GM12873 (cell line): ENCODE measurements at regions not wholly inside any gene's neighbourhood (a gene's known extent, or its start where the extent isn't known, plus 50 kb on each side); places are given as distances from the start of the nearest gene placed in this dataset.

Experiments used
- TF ChIP-seq, protein P1 (sequence below): IDR thresholded peaks from 2 replicates; pipeline ENCODE4 v1.5.1; 2012; ENCODE audit warnings: low read depth, mild to moderate bottlenecking, moderate library complexity, low read length, control low read depth; ENCODE audit not compliant: insufficient read depth; ENCODE audit errors: missing control alignments

DNA sequence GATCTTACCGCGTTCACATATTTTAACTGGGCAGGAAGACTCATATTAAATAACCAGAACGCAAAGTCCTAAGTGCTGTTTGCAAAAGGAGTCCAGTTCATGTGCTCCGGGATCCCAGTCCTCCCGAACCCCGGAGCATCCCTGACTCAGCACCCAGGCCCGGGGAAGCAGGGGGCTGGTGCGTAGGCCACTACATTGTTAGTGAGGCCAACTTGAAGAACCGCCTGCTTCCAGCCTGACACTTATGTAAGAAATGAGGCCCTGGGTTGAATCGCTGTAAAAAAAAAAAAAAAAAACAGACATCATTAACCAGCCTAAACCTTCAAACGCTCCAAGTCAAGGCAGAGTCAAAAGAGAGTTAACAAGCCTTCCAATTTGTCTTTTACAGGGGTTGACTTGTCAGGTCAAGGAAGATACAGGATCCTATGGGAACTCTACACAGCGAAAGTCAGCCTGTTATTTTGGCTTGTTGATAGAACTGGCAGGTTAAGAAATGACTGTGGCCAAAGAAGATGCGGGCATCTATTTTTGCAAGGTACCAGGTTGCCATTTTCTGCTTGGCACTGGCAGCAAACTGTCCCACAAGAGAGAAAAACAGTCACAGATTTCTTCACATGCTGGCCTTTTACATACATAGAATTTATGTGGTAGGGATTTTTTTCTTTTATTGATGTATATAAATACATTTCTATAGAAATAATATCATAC is 93.3 kb downstream of the ACTL7B start:
- TF ChIP-seq, protein P1, sequence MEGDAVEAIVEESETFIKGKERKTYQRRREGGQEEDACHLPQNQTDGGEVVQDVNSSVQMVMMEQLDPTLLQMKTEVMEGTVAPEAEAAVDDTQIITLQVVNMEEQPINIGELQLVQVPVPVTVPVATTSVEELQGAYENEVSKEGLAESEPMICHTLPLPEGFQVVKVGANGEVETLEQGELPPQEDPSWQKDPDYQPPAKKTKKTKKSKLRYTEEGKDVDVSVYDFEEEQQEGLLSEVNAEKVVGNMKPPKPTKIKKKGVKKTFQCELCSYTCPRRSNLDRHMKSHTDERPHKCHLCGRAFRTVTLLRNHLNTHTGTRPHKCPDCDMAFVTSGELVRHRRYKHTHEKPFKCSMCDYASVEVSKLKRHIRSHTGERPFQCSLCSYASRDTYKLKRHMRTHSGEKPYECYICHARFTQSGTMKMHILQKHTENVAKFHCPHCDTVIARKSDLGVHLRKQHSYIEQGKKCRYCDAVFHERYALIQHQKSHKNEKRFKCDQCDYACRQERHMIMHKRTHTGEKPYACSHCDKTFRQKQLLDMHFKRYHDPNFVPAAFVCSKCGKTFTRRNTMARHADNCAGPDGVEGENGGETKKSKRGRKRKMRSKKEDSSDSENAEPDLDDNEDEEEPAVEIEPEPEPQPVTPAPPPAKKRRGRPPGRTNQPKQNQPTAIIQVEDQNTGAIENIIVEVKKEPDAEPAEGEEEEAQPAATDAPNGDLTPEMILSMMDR: no peak

DNA sequence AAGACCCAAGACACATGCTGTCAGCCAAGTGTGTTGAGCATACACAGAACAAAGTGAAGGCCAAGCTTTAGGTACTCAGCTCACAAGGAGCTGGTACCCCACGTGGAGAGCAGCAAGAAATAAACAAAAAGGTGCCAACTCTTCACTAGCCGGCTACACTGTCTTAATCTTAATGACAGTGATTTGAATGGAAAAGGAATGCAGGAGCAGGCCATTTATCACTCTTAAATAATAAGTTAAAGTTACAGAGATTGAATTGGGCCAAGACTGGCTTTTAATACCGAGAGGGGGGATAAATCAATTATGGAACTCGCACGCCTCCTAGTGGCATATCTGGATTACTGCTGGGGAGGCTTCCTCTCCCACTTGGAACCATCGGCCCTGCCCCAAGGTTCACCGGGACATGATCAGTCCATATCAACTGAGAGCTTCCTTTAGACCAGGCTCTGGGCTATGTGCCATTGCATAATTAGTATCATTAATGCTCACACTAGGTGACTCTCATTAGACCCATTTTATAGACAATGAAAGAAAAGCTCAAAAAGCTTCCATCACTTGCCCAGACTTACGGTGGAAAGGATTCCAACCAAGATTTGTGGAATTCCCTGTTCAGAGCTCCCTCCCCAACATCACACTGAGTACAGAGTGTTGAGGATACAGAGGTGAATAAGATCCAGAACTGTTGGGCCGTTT is 94.0 kb downstream of the ACTL7B start:
- TF ChIP-seq, protein P1: peak; percentile 82

DNA sequence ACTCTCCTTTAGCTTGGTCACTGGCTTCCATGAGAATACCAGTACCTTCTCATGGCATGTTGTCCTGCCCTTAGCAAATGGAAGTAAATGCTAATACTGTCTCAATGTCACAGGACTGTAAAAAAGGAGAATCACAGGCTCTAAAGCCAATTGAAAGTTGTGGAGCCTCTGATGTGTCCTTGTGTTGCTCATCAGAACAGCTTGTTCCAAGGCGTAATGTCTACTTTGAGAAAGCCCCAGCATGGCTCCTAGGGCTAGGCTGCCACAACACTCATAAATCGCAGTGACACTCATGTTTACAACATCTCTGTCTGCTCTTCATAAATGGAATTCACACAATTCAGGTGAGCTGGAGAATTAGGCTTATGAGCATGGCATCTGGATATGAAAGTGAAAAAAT is 94.9 kb downstream of the ACTL7B start:
- TF ChIP-seq, protein P1: no peak

DNA sequence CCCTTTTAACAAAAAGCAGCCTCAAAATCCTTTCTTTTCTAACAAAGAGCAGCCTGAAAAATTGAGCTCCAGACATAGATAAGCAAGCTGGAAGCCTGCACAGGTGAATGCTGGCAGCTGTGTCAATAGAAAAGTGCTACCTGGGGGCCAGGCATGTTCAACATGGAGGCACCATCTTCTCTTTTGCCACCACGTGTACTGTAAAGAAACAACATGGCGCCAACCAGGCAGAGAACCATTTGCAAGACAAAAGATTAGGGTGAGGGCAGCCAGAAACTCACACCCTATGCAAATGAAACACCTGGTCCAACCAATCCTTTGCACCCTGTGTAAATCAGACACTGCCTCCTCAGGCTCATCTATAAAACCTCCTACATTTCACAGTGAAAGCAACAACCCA is 96.0 kb downstream of the ACTL7B start:
- TF ChIP-seq, protein P1: no peak

DNA sequence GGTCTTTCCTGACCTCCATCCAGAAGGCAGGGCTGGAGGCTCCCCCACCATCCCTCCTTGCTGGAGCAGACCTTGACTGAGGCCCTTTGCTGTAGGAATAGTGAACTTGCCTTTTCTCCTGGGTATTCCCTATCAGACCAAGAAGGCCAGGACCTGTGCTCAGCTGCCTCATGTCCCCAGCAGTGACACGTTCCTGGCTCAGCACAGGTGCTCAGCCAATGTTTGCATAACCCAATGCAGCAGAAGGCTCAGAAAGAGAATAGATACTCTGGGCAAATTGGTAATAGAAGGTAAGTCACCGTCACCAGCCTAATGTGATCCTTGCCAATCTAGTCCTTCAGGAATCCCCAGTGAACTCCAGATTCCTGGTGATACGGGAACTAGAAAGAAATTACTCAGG is 96.4 kb downstream of the ACTL7B start:
- TF ChIP-seq, protein P1: no peak

DNA sequence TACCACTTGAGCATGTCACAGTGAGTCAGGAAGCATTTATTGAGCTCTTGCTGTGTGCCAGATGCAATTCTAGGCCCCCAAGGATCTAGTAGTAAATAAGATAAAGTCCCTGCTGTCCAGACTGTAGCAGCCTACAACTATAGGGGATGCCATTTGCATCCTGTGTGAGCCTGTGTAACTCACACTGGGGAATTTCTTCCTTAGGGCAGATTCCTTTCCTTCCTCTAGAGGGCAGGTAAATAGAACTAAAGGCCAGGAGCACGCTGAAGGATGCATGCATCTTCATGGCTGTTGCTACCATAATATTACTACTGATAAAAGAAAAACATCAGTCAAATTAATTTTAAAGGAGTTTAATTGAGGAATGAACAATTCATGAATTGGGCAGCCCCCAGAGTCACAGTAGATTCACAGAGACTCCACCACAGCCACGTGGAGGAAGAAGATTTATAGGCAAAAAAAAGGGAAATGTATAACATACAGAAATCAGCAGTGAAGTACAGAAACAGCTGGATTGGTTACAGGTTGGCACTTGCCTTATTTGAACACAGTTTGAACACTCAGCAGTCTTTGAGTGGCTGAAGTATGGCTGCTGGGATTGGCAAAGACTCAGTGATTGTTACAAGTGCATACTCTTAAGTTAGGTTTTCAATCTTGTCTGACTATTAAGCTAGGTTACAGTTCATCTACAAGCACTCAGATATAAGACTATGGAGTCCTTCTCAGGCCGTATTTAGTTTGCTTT is 98.9 kb downstream of the ACTL7B start:
- TF ChIP-seq, protein P1: peak; percentile 5

DNA sequence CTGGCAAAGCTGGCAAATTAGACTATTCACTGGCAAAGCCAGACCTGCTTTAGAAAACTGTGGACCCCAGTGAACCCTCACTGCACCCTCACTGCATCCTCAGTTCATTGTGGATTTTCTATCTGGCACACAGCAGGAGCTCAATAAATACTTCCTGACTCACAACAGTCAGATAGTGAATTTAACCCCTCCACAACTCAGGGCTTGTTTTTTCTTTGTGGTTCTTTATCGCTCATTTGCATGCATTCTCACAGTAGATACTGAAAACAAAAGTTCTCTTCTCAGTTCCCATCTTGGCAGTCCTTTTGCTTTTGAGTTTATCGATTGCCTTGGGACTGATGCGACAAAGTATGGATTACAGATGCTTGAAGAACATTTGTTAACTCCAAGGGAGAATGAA is 99.8 kb downstream of the ACTL7B start:
- TF ChIP-seq, protein P1: no peak
